ENCODE measurements at regions not wholly inside any gene's neighbourhood (a gene's known extent, or its start where the extent isn't known, plus 50 kb on each side); places are given as distances from the start of the nearest gene placed in this dataset.

DNA sequence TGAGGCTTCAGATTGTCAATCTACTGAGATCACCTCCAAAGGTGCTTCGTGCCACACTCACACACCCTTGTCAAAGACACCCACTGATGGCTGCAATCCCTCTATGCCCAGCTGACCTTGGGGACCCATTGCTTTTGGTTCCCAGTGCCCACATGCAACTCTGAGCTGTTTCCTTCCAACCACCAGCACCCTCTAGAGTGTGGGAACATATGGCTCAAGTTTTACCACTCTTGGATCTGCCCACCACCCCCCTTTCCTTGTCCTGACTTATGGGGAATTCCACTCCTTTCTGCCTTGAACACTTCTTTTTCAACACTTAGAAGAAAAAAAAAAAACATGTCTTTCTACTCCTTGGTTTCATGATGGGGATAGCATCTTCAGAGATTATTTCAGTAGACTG, 360.2 kb downstream of the ENC1 start:
- Histone ChIP-seq H3K36me3 (ENCODE audit: insufficient read depth) (no peaks in the 10 kb centered on the region), H3K79me2 (replicated peaks; ENCODE audit: insufficient read depth) (no peaks in the 10 kb centered on the region), H3K27me3 (ENCODE audit: insufficient read depth) (no peaks in the 10 kb centered on the region), H3K4me3 (no peak overlapping the region), H3K4me1 (ENCODE audit: insufficient read depth) (0 out of 2 replicates have a peak, but pooled peaks cover 4% of the 10 kb centered on the region), H4K20me1 (replicated peaks; ENCODE audit: insufficient read depth) (no peaks in the 10 kb centered on the region), H3F3A (replicated peaks; ENCODE audit: low read depth) (no peaks in the 10 kb centered on the region), H3K9me2 (ENCODE audit: insufficient read depth) (peaks cover 3% of the 10 kb centered on the region; the same call in 1 of the 2 replicates), H2AFZ (no peak overlapping the region), H3K4me2 (no peak overlapping the region), H3K27ac (ENCODE audit: low read depth) (no peak overlapping the region)
- Mint-ChIP-seq H3K27ac (no peak overlapping the region), H3K9me3 (no peaks in the 10 kb centered on the region), H3K36me3 (ENCODE audit: low read depth) (no peaks in the 10 kb centered on the region), H3K27me3 (ENCODE audit: insufficient read depth, low read depth, poor library complexity) (no peaks in the 10 kb centered on the region), H3K4me1 (peaks cover 4% of the 10 kb centered on the region), H3K4me3 (no peak overlapping the region)
- no peak for DNase-seq (ENCODE audit: low spot score)
- TF ChIP-seq ZNF331 (CRISPR knock-in tag; IDR thresholded peaks at IDR 0.05; ENCODE audit: low read depth) (no peak), EZH2 (IDR thresholded peaks at IDR 0.05; ENCODE audit: low read depth, unreplicated experiment) (no peak)
- TF ChIP-seq, protein P1, sequence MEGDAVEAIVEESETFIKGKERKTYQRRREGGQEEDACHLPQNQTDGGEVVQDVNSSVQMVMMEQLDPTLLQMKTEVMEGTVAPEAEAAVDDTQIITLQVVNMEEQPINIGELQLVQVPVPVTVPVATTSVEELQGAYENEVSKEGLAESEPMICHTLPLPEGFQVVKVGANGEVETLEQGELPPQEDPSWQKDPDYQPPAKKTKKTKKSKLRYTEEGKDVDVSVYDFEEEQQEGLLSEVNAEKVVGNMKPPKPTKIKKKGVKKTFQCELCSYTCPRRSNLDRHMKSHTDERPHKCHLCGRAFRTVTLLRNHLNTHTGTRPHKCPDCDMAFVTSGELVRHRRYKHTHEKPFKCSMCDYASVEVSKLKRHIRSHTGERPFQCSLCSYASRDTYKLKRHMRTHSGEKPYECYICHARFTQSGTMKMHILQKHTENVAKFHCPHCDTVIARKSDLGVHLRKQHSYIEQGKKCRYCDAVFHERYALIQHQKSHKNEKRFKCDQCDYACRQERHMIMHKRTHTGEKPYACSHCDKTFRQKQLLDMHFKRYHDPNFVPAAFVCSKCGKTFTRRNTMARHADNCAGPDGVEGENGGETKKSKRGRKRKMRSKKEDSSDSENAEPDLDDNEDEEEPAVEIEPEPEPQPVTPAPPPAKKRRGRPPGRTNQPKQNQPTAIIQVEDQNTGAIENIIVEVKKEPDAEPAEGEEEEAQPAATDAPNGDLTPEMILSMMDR (conservative IDR thresholded peaks at IDR 0.05; ENCODE audit: low read depth in 2 of 2) = peak in 1 of 2 experiments; percentile 32; a peak in 1 of 4 replicates
- TF ChIP-seq, protein P2, sequence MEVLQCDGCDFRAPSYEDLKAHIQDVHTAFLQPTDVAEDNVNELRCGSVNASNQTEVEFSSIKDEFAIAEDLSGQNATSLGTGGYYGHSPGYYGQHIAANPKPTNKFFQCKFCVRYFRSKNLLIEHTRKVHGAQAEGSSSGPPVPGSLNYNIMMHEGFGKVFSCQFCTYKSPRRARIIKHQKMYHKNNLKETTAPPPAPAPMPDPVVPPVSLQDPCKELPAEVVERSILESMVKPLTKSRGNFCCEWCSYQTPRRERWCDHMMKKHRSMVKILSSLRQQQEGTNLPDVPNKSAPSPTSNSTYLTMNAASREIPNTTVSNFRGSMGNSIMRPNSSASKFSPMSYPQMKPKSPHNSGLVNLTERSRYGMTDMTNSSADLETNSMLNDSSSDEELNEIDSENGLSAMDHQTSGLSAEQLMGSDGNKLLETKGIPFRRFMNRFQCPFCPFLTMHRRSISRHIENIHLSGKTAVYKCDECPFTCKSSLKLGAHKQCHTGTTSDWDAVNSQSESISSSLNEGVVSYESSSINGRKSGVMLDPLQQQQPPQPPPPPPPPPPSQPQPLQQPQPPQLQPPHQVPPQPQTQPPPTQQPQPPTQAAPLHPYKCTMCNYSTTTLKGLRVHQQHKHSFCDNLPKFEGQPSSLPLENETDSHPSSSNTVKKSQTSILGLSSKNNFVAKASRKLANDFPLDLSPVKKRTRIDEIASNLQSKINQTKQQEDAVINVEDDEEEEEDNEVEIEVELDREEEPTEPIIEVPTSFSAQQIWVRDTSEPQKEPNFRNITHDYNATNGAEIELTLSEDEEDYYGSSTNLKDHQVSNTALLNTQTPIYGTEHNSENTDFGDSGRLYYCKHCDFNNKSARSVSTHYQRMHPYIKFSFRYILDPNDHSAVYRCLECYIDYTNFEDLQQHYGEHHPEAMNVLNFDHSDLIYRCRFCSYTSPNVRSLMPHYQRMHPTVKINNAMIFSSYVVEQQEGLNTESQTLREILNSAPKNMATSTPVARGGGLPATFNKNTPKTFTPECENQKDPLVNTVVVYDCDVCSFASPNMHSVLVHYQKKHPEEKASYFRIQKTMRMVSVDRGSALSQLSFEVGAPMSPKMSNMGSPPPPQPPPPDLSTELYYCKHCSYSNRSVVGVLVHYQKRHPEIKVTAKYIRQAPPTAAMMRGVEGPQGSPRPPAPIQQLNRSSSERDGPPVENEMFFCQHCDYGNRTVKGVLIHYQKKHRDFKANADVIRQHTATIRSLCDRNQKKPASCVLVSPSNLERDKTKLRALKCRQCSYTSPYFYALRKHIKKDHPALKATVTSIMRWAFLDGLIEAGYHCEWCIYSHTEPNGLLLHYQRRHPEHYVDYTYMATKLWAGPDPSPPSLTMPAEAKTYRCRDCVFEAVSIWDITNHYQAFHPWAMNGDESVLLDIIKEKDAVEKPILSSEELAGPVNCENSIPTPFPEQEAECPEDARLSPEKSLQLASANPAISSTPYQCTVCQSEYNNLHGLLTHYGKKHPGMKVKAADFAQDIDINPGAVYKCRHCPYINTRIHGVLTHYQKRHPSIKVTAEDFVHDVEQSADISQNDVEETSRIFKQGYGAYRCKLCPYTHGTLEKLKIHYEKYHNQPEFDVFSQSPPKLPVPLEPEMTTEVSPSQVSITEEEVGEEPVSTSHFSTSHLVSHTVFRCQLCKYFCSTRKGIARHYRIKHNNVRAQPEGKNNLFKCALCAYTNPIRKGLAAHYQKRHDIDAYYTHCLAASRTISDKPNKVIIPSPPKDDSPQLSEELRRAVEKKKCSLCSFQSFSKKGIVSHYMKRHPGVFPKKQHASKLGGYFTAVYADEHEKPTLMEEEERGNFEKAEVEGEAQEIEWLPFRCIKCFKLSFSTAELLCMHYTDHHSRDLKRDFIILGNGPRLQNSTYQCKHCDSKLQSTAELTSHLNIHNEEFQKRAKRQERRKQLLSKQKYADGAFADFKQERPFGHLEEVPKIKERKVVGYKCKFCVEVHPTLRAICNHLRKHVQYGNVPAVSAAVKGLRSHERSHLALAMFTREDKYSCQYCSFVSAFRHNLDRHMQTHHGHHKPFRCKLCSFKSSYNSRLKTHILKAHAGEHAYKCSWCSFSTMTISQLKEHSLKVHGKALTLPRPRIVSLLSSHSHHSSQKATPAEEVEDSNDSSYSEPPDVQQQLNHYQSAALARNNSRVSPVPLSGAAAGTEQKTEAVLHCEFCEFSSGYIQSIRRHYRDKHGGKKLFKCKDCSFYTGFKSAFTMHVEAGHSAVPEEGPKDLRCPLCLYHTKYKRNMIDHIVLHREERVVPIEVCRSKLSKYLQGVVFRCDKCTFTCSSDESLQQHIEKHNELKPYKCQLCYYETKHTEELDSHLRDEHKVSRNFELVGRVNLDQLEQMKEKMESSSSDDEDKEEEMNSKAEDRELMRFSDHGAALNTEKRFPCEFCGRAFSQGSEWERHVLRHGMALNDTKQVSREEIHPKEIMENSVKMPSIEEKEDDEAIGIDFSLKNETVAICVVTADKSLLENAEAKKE (CRISPR knock-in tag; IDR thresholded peaks at IDR 0.05) = no peak
- no peak for ATAC-seq

All from GM23338 (cell line).